Superior temporal gyrus (tissue), 1 donor: ENCODE measurements at regions not wholly inside any gene's neighbourhood (a gene's known extent, or its start where the extent isn't known, plus 50 kb on each side); places are given as distances from the start of the nearest gene placed in this dataset.

Source experiments
- DNase-seq: peaks from one replicate; pipeline ENCODE4 v3.0.0-alpha.2; 2016; ENCODE audit errors: extremely low spot score

DNA sequence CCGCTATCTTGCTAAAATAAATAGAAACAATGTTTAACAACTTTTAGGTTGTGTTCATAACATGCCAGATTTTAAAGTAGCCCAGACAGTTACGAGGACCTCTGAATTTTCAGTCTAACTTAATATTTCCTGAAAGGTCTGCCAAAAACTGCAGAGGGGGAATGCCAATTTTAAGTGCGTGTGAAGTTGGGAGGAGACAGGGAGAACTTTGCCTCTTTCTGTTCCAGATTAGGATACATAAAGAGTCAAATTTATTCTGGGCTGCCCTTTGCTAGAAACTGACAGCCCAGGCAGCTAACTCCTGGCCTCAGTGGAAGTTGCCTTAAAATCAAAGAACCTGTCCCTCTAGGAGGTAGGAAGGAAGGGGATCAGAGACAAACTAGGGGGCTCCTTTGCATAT lies 52.3 kb upstream of the PIP4K2A start:
- DNase-seq = no peak

DNA sequence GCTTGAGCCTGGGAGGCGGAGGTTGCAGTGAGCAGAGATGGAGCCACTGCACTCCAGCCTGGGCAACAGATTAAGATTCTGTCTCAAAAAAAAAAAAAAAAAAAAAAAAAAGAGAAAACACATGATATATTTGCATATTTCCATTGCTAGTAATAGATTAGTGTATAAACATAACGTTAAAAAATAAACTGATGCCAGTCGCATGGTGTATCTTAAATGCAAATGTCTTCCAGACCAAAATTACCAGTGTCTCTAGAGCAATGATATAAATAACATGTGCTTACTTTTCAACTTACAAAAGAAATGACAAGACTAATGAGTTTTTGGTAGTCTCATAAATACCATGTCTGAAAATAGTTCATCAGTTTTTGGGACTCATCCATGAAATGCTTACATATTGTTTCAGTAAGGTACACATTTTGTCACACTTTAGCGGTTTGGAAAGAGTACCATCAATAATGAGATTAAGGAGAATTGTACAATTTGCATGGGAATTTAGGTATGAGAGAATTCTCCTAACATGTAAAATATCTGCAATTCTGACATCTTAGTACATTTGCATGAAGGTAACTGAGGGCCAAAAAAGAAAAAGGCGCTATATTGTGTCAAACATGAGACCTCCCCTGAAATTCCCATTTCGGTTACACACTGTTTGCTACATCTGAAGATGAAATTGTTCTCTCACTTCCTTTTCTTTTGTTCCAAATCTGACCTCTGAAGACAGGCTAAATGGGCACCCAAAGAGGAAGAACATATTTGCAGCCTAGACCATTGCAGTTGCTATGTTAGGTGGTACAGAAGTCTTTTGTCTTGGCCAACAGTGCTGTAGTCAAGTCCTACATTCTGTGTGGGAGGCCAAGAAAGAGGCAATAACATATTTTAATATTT lies 51.5 kb upstream of the PIP4K2A start:
- no peak for DNase-seq

DNA sequence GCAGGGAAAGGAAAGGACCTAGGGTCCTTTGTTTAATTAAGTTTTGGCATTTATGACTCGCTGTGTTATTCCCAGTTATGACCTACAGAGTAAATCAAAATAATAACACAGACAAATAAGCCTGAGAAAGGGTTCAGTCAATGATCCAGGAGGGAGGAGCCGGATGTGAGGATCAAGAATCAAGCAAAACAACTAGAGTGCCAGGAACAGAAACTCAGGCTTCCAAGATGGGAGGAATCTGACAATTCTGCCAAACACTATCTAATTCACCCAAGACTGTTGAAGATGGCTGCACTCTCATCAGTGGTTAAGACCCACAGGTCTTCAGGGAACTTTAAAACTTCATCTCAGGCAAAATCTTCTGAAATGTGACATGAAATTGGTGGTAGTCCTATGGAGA lies 50.3 kb upstream of the PIP4K2A start:
- DNase-seq = no peak
